Nephron progenitor cell (in vitro differentiated cells): ENCODE measurements at regions not wholly inside any gene's neighbourhood (a gene's known extent, or its start where the extent isn't known, plus 50 kb on each side); places are given as distances from the start of the nearest gene placed in this dataset.

Source experiments
- DNase-seq: peaks from one replicate; pipeline ENCODE4 v3.0.0; 2021
- H3K27ac Mint-ChIP-seq: 2 replicates; pipeline ENCODE4 v1.8.0; 2021; ENCODE audit warnings: mild to moderate bottlenecking, moderate library complexity, mixed read lengths
- H3K27me3 Mint-ChIP-seq: 2 replicates; pipeline ENCODE4 v1.8.0; 2021; ENCODE audit warnings: mild to moderate bottlenecking, low read depth, mixed read lengths; ENCODE audit not compliant: poor library complexity
- H3K36me3 Mint-ChIP-seq: 2 replicates; pipeline ENCODE4 v1.8.0; 2021; ENCODE audit warnings: low read depth, mixed read lengths
- H3K4me1 Mint-ChIP-seq: 2 replicates; pipeline ENCODE4 v1.8.0; 2021; ENCODE audit warnings: mixed read lengths
- H3K4me3 Mint-ChIP-seq: 2 replicates; pipeline ENCODE4 v1.8.0; 2021; ENCODE audit warnings: mild to moderate bottlenecking, moderate library complexity, mixed read lengths
- H3K9me3 Mint-ChIP-seq: 2 replicates; pipeline ENCODE4 v1.8.0; 2021; ENCODE audit warnings: mild to moderate bottlenecking, moderate library complexity, mixed read lengths
- TF ChIP-seq, protein P1 (sequence below): fragments of 200-600 bp; sonication (generic); IDR thresholded peaks from 2 replicates; pipeline ENCODE4 v1.5.0; 2021; ENCODE audit warnings: antibody characterized with exemption

- TF ChIP-seq, protein P1, sequence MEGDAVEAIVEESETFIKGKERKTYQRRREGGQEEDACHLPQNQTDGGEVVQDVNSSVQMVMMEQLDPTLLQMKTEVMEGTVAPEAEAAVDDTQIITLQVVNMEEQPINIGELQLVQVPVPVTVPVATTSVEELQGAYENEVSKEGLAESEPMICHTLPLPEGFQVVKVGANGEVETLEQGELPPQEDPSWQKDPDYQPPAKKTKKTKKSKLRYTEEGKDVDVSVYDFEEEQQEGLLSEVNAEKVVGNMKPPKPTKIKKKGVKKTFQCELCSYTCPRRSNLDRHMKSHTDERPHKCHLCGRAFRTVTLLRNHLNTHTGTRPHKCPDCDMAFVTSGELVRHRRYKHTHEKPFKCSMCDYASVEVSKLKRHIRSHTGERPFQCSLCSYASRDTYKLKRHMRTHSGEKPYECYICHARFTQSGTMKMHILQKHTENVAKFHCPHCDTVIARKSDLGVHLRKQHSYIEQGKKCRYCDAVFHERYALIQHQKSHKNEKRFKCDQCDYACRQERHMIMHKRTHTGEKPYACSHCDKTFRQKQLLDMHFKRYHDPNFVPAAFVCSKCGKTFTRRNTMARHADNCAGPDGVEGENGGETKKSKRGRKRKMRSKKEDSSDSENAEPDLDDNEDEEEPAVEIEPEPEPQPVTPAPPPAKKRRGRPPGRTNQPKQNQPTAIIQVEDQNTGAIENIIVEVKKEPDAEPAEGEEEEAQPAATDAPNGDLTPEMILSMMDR = no peak
- Mint-ChIP-seq H3K4me1 (no peaks in the 10 kb centered on the region), H3K4me3 (no peak overlapping the region), H3K27me3 (no peaks in the 10 kb centered on the region), H3K9me3 (peaks cover 18% of the 10 kb centered on the region), H3K36me3 (peaks cover 21% of the 10 kb centered on the region), H3K27ac (no peak overlapping the region)
- no peak for DNase-seq
Observed at GRCh38 chr21:16248705-16249104, 518.9 kb downstream of the USP25 start.

- Mint-ChIP-seq H3K27ac (no peak overlapping the region), H3K9me3 (peaks cover 18% of the 10 kb centered on the region), H3K27me3 (no peaks in the 10 kb centered on the region), H3K36me3 (peaks cover 21% of the 10 kb centered on the region), H3K4me1 (no peaks in the 10 kb centered on the region), H3K4me3 (no peak overlapping the region)
- TF ChIP-seq, protein P1 = no peak
- no peak for DNase-seq
Observed at GRCh38 chr21:16250273-16250672, 520.5 kb downstream of the USP25 start.

DNA sequence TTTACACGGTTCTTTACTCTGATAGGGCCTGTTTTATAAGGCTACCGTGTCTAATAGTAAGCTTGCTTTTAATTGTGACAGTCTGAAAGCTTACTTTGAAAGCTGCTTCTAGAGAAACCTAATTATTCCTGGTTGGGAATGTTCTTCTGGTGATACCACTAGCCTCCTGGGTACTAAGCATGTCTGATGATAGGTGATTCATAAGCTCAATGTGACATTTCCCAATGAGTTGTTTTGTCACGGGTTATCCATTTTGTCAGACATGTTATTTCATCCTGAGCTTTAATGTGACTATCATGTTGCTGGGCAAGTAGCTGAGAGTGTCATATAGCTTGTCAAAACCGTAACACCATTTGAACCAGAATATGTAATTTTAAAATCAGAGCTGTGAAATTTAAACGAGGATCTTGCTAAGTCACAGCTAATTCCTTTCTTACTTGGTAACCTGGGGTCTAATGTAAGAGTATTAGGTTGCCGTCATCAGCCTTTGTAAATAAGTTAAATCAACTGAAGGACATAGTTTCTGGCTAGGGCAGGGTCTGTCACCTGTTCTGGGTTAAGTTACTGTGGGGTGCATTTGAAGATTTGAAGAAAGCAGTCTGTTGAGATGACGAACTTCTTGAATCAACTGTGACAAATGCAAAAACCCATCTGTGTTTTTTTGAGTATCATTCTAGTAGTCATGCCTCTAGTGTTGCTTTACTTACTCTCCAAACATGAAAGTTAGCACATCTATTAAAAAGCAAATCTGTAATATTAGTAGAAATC lies 529.2 kb downstream of the USP25 start:
- Mint-ChIP-seq H3K4me1 (peaks cover 22% of the 10 kb centered on the region), H3K4me3 (peak overlapping the region; percentile 6), H3K27ac (peak overlapping the region; percentile 79)

GRCh38 chr21:16262091-16262490 lies 532.3 kb downstream of the USP25 start:
- no peaks in the 10 kb centered on the region for H3K9me3 Mint-ChIP-seq
- H3K4me1 Mint-ChIP-seq = peaks cover 20% of the 10 kb centered on the region
- DNase-seq = no peak
- H3K27me3 Mint-ChIP-seq = no peaks in the 10 kb centered on the region
- H3K4me3 Mint-ChIP-seq = no peak overlapping the region
- H3K36me3 Mint-ChIP-seq = no peaks in the 10 kb centered on the region
- H3K27ac Mint-ChIP-seq = no peak overlapping the region
- TF ChIP-seq, protein P1 = no peak

More for the DNA sequence above, 529.2 kb downstream of the USP25 start:
- TF ChIP-seq, protein P1 = no peak
- Mint-ChIP-seq H3K27me3 (no peaks in the 10 kb centered on the region), H3K9me3 (no peaks in the 10 kb centered on the region), H3K36me3 (no peaks in the 10 kb centered on the region)
- no peak for DNase-seq

DNA sequence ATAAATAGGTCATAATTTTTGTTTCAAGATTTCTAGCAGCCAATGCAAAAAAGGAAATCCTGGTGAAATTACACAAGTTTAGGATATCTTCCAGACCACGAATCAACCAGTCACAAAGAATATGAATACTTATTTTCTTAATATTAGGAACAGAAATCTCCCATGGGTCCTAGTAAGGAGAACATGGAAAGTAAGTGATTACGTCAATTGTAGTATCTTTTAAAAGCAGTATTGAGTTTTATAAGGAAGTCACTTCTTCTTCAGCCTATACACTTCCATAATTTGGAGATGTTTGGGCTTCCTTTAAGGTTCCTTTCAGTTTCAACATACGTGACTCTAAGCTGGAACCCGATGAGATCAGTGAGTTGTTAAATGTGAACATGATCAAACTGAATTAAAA lies 534.5 kb downstream of the USP25 start:
- H3K9me3 Mint-ChIP-seq = no peaks in the 10 kb centered on the region
- no peaks in the 10 kb centered on the region for H3K36me3 Mint-ChIP-seq
- DNase-seq = no peak
- H3K27me3 Mint-ChIP-seq = no peaks in the 10 kb centered on the region
- no peak overlapping the region for H3K27ac Mint-ChIP-seq
- H3K4me1 Mint-ChIP-seq = peaks cover 2% of the 10 kb centered on the region
- TF ChIP-seq, protein P1 = no peak
- H3K4me3 Mint-ChIP-seq = no peak overlapping the region

DNA sequence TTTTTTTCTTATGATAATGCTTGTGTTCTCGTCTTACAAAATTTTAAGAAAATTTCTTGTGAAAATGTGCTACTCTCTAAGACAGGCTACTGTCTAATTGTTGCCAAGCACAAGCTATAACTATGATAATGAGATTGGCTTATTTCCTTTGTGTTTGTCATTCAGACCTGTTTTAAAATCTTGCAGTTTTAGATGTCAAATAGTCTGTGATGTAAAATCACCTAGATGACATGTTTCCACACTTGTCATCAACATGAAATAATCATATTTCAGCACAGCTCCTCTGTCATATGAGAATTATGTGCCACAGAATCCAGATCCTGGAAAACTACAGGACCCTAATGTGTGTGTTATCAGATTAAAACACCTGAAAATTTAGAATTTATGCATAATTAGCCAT lies 539.7 kb downstream of the USP25 start:
- Mint-ChIP-seq H3K27me3 (no peaks in the 10 kb centered on the region), H3K27ac (no peak overlapping the region), H3K4me3 (no peak overlapping the region), H3K4me1 (no peaks in the 10 kb centered on the region), H3K36me3 (no peaks in the 10 kb centered on the region), H3K9me3 (no peaks in the 10 kb centered on the region)
- TF ChIP-seq, protein P1 = no peak
- no peak for DNase-seq
